Gastroesophageal sphincter (tissue), 4 donors: ENCODE measurements at regions not wholly inside any gene's neighbourhood (a gene's known extent, or its start where the extent isn't known, plus 50 kb on each side); places are given as distances from the start of the nearest gene placed in this dataset.

Source experiments
- ATAC-seq: fragments of 150-250 bp; one replicate; pipeline ENCODE4 v1.9.1; 2016; ENCODE audit warnings: mild to moderate bottlenecking, moderate library complexity
- H3K27ac ChIP-seq, 4 donors: fragments of 200-600 bp; sonication (generic) in 3 of 4; 1 replicate in 3 of 4; 2 replicates in 1 of 4; pipeline ENCODE4 v1.5.1; 2016 to 2019
- H3K27me3 ChIP-seq: fragments of 200-600 bp; sonication (generic); one replicate; pipeline ENCODE4 v1.5.1; 2019
- H3K36me3 ChIP-seq, 2 donors: fragments of 200-600 bp; sonication (generic); one replicate each; pipeline ENCODE4 v1.5.1; 2019; ENCODE audit warnings: control low read depth in 1 of 2
- H3K4me1 ChIP-seq, 3 donors: fragments of 200-600 bp; sonication (generic); 1 replicate in 2 of 3; 2 replicates in 1 of 3; pipeline ENCODE4 v1.5.1; 2016 to 2019; ENCODE audit warnings: control low read depth in 2 of 3
- H3K4me3 ChIP-seq, 2 donors: fragments of 200-600 bp; sonication (generic); one replicate each; pipeline ENCODE4 v1.5.1; 2019; ENCODE audit warnings: mild to moderate bottlenecking in 1 of 2, moderate library complexity in 1 of 2
- H3K9me3 ChIP-seq, 3 donors: fragments of 200-600 bp; sonication (generic); one replicate each; pipeline ENCODE4 v1.5.1; 2017 to 2019; ENCODE audit warnings: control low read depth in 2 of 3
- EP300 ChIP-seq: sonication (generic); formaldehyde crosslinking; IDR thresholded peaks from one replicate; pipeline ENCODE4 v1.6.1; 2017; ENCODE audit warnings: antibody characterized with exemption, mild to moderate bottlenecking
- POLR2A ChIP-seq, 2 donors: fragments of 450-650 bp; IDR thresholded peaks; one replicate each; pipeline ENCODE4 v1.6.1; 2017; ENCODE audit warnings: antibody characterized with exemption in 2 of 2, mild to moderate bottlenecking in 2 of 2, moderate library complexity in 1 of 2
- POLR2AphosphoS5 ChIP-seq: sonication (generic); formaldehyde crosslinking; IDR thresholded peaks from one replicate; pipeline ENCODE4 v1.6.1; 2017; ENCODE audit warnings: antibody characterized with exemption
- WGBS, 2 donors: methylation state at CpG; one replicate each; pipeline ENCODE4 v1.1.5; 2018; ENCODE audit warnings: low coverage in 1 of 2; 5-methylcytosine and 5-hydroxymethylcytosine counted together
- TF ChIP-seq, protein P1 (sequence below), 4 experiments: fragments of 200-600 bp in 2 of 4; fragments of 450-650 bp in 2 of 4; sonication (generic) in 1 of 4; IDR thresholded peaks; one replicate each; pipeline ENCODE4 v1.5.1; 2017 to 2019; ENCODE audit warnings: antibody characterized with exemption in 4 of 4, mild to moderate bottlenecking in 2 of 4, moderate library complexity in 2 of 4

GRCh38 chr22:49372111-49372529, 455.6 kb downstream of the BRD1 start:
- 50% methylated on average over 3 of the region's 17 CpGs; no CpG with 5 or more reads in 1 of the 2 donors for WGBS, 2 donors
- TF ChIP-seq, protein P1, sequence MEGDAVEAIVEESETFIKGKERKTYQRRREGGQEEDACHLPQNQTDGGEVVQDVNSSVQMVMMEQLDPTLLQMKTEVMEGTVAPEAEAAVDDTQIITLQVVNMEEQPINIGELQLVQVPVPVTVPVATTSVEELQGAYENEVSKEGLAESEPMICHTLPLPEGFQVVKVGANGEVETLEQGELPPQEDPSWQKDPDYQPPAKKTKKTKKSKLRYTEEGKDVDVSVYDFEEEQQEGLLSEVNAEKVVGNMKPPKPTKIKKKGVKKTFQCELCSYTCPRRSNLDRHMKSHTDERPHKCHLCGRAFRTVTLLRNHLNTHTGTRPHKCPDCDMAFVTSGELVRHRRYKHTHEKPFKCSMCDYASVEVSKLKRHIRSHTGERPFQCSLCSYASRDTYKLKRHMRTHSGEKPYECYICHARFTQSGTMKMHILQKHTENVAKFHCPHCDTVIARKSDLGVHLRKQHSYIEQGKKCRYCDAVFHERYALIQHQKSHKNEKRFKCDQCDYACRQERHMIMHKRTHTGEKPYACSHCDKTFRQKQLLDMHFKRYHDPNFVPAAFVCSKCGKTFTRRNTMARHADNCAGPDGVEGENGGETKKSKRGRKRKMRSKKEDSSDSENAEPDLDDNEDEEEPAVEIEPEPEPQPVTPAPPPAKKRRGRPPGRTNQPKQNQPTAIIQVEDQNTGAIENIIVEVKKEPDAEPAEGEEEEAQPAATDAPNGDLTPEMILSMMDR (IDR thresholded peaks at IDR 0.05), result no peak
- TF ChIP-seq POLR2A (IDR thresholded peaks at IDR 0.05), result no peak
- TF ChIP-seq POLR2AphosphoS5, result no peak
- no peak for TF ChIP-seq EP300
- Histone ChIP-seq H3K4me1 (no peaks in the 10 kb centered on the region), H3K9me3 (no peaks in the 10 kb centered on the region), H3K36me3 (no peaks in the 10 kb centered on the region), H3K4me3 (no peak overlapping the region), H3K27me3 (peaks cover 78% of the 10 kb centered on the region), H3K27ac (no peak overlapping the region)
- no peak for ATAC-seq

DNA sequence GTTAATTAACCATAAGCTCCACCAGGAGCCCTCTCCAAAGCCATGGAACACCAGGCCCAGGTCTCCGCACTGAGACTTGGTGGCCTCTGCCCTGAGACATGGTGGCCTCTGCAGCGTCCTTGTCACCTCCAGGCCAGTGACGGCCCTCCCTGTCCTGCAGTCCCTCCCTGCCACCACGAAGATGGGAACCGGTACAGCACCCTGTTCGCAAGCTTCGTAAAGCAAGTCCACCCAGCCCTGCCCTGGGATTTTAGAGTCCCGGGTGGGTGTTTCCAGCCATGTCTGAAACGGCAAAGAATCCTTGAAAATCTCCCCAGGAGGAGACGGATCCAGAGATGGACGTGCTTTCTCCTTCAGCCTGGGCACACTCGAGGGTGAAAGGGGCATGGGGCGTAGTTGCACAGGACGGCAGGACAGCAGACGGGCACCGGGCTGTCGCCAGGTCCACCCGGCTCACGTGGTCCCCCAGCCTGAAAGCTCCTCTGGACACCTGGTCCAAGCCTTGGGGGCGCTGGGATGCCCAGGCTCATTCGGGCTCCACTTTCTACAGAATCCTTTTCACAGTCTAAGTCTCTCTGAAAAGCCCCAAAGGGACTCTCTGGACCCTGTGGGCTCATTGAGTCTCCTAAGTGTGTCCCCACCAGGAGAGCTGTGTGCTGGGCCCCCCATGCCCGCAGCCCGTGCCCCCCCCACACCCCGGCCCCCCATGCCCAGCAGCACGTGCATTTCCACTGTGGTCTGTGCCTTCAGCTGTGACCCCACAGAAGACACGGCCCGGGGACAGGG, 456.2 kb downstream of the BRD1 start:
- Histone ChIP-seq H3K36me3 (no peaks in the 10 kb centered on the region), H3K27me3 (peaks cover 77% of the 10 kb centered on the region), H3K4me3 (no peak overlapping the region), H3K27ac (no peak overlapping the region), H3K4me1 (no peaks in the 10 kb centered on the region), H3K9me3 (no peaks in the 10 kb centered on the region)
- WGBS, 2 donors, result 74 to 90% methylated on average over 2 to 9 of the region's 27 CpGs
- ATAC-seq, result no peak
- TF ChIP-seq, protein P1 (IDR thresholded peaks at IDR 0.05), result no peak
- no peak for TF ChIP-seq EP300
- TF ChIP-seq POLR2AphosphoS5, result no peak
- no peak for TF ChIP-seq POLR2A (IDR thresholded peaks at IDR 0.05)

DNA sequence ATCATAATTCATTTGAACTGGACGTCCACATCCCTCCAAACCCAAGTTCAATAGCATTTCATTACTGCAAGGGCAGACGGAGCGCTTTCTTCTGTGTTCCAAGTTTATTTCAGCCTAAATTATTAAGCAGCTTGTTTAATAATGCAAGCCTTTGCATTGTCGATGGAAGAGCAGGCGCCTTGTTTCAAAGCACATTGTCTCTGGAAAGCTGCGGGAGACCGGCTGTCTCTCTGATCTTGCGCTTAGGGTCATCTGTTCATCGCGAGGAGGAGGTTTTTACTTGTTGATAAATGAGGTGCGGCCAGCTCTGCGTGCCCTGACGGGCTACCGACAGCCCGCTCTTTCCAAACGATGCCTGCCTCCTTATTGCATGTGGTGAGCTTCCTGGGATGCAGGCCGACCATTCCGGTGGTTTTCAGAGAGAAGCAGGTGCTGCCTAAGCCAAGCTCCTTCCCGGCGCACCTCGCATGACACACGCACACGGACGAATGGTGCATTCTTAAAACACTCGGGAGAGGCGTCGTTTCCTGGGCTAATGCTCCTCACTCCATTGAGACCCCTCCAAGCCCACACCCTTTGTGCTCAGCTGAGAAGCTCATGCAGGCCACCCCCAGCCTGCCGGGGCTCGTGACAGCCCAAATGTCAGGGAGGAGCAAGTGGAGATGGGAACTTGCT, 456.9 kb downstream of the BRD1 start:
- H3K9me3 ChIP-seq, result no peaks in the 10 kb centered on the region
- no peak overlapping the region for H3K4me3 ChIP-seq
- H3K27ac ChIP-seq, result no peak overlapping the region
- 9 to 36% methylated on average over 10 to 16 of the region's 29 CpGs for WGBS, 2 donors
- peaks cover 80% of the 10 kb centered on the region for H3K27me3 ChIP-seq
- H3K36me3 ChIP-seq, result no peaks in the 10 kb centered on the region
- TF ChIP-seq POLR2A (IDR thresholded peaks at IDR 0.05) (no peak), POLR2AphosphoS5 (no peak), EP300 (no peak)
- TF ChIP-seq, protein P1 (IDR thresholded peaks at IDR 0.05), result no peak
- ATAC-seq, result no peak
- no peaks in the 10 kb centered on the region for H3K4me1 ChIP-seq

GRCh38 chr22:49369726-49370626, 457.7 kb downstream of the BRD1 start:
- no peaks in the 10 kb centered on the region for H3K36me3 ChIP-seq
- 50 to 80% methylated on average over 8 to 11 of the region's 22 CpGs for WGBS, 2 donors
- no peak for TF ChIP-seq EP300
- TF ChIP-seq POLR2AphosphoS5, result no peak
- TF ChIP-seq, protein P1 (IDR thresholded peaks at IDR 0.05), result no peak
- TF ChIP-seq POLR2A (IDR thresholded peaks at IDR 0.05), result no peak
- no peaks in the 10 kb centered on the region for H3K4me1 ChIP-seq
- no peaks in the 10 kb centered on the region for H3K9me3 ChIP-seq
- peaks cover 88% of the 10 kb centered on the region for H3K27me3 ChIP-seq
- no peak overlapping the region for H3K4me3 ChIP-seq
- H3K27ac ChIP-seq, result no peak overlapping the region
- no peak for ATAC-seq
